HUDEP-2 (cell line): ENCODE measurements at regions not wholly inside any gene's neighbourhood (a gene's known extent, or its start where the extent isn't known, plus 50 kb on each side); places are given as distances from the start of the nearest gene placed in this dataset.
"Not testable (repeated sequence)": the region's sequence is repeated elsewhere in the genome, so short reads cannot be mapped to it uniquely, and the experiment has no call there.

Experiments used
- DNase-seq, 76 experiments: peaks; one replicate each; lab custom pipeline; 2025; ENCODE audit not compliant: unreplicated experiment in 76 of 76; lab: John Stamatoyannopoulos, UW

DNA sequence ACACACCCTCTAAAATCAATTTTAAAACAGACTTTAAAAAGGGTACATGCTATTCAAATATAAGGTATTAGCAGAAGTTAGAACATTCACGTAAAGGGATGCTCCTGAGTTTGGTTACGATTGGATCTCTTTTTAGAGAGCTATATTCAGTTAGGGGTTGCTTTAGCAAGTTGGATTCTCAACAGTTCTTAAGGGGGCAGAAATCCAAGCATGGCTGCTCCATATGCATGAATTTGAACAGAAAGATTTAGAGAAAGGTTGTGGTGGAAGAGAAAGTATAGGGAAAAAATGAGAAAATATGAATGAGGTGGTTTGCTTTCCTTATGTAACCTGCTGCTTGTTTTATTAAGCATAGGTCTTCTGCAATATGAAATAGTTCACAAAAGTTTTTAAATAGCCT is 855.1 kb downstream of the SORCS1 start:
- DNase-seq = no peak

DNA sequence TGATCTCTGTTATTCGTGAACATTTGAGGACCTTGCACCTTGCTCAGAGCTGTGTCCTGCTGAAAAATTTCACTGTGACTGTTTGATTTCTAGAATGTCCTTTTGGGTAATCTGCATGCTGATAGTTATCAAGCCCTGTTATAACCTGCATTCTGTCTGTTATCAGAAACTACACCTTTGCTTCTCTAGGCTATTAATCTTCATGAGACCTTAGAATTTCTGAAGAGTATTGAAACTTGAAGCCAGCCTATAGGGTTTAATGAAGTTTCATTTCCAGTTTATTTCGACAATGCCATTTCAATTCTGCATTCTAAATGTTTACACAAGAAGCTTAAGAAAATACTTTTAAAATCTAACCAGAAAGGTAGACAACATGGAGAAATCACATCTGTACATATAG is 856.2 kb downstream of the SORCS1 start:
- no peak for DNase-seq

DNA sequence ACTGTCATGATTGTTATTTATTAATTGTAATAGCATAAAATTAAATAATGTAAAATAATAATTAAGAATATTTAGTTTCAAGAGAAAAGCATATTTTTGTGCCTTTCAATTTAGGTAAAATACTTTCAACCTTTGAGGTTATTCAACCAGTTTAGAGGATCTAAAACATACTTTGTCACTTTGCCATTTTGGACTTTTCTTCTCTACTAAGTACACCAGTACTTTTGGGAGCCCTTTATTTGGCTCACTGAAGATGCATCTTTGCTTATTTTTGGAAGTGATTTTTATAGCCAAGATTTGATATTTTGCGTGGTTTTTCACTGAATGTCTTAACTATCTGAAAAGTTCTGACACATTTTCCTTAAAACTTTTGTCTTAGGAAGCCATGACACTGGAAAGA is 860.5 kb downstream of the SORCS1 start:
- no peak for DNase-seq

DNA sequence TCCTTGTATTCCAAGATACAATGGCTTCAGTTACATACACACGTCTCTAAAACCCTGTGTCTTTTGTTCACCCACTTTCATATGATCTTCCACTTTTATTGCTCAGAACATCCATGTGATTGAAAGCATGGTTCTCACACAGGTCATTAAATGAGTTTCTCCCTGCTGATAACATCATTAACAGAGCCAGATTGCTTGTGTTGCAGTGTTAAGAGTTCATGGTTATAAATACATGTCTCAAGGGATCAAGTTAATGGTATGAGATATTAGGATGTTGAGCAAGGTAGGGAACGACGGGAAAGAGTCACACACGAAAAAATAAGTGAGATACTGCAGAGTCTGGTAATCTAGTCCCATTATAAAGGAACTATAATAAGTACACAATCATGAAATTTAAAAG is 861.5 kb downstream of the SORCS1 start:
- DNase-seq = no peak

DNA sequence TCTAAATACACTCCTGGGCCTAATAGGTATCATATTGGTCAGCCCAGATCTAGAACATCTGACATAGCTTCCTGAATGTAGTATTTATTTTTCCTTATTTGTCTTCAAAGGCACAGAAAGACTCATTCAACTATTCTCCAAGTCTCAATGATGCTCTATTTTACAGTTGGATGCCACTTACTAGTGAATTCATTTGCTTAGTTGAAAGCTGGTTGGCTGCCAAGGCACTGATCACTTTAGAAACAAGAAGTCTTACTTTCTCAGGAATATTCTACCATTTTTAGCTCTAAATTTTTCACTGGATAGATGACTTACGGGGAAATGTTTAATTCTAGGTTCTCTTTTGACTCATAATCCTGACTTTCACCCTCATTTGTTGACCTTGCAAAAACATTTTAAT is 863.4 kb downstream of the SORCS1 start:
- no peak for DNase-seq

DNA sequence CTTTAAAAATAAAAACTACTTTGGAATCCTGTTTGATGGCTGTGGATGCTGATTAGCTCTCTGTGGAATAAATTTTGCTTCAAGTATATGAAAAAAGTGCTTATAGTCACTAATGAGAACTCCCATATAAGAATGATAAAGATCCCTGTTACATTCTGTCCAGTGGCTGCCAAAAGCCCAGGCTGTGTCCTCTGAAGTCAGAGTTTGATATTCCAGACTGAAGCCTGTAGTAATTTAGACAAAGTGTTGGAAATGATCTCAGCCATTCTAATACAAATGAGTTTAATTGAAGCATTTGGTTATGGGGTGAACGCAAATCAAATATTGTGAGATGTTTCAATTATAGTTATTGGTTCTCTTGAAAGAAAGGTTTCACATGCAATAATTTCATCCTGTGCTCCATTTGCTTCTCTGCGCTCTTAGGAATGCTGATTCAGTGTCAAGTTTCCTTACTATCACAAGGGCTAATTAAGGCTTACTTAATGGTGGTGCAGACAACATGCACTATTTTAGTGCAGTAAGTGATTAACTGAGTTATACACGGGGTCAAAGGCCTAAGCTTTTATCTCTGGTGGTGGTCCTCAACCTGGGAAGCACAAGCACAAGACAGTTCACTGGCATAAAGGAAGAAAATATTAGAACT is 867.6 kb downstream of the SORCS1 start:
- no peak for DNase-seq

DNA sequence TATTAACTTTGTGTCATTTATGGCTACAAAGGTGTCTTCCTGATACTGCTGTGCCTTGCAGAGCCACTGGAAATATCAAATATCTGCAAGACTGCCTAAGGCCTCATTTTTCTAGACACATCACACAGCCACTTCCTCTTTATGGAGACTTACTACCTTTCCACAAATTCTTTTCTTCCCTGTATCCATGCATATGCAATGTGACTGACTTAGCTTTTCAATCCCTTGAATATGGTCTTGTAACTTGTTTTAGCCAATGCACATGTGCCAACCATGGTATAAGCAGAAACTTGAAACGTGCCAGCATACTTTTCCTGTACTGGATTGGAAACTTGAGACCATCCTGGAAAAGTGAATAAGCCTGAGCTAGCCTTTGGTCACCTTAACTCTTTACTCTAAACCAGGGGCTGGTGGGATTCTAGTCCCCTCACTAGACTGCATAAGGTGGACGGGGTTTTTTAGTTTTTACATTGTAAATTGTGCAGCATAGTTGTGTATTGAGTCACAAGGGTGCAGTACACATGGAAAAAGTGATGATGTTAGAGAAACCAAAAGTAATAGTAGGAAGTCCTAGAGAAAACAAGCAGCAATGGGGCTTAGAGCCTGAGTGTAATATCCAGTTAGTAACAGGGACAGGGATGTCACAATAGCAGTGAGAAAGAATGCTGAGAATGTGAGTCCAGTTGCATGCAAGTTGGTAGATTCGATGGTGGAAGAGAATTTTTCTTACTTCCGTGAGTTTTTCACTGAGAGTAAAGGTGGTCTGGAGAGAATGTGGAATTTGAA is 879.5 kb downstream of the SORCS1 start:
- no peak for DNase-seq

DNA sequence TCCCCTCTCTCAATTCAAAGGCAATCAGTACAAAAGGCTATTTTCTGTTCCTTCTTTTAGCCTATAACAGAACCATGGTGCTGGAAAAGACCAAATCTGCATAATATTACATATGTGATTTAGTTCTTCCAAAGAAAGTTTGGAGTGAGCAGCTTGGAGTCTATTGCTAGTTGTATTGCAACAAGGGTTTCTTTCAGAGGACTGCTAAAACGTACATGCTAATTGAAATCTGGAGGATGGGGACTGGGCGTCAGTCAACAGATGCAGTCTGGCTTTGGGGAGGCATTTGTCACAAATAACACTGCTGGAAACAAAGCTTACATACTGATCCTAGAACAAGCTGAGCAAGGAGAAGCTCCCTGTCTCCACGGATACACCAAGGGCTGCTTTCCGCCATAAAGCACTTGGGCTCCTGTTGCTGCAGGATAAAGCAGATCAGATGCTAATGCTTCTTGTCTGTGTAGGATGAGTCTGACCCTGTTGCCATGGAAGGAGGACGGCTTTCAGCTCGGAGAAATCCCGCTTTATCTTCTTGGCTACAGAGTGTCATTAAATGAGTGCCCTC is 883.5 kb downstream of the SORCS1 start:
- no peak for DNase-seq

DNA sequence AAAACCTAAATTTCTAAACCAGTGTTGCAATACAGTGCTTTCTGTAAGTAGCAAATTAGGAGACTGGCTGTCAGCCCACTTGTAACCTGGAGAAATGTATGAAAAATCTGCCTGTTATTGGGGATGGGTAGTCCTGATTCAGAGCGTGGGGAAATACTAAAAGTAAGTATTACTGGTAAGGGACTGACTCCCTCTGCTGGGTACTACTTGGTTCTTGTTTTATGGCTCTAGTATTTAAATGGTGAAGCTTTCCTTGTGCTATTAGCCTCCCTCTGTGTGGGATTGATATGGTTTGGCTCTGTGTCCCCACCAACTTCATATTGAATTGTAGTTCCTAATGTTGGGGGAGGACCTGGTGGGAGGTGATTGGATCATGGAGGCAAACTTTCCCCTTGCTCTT is 886.1 kb downstream of the SORCS1 start:
- no peak for DNase-seq

DNA sequence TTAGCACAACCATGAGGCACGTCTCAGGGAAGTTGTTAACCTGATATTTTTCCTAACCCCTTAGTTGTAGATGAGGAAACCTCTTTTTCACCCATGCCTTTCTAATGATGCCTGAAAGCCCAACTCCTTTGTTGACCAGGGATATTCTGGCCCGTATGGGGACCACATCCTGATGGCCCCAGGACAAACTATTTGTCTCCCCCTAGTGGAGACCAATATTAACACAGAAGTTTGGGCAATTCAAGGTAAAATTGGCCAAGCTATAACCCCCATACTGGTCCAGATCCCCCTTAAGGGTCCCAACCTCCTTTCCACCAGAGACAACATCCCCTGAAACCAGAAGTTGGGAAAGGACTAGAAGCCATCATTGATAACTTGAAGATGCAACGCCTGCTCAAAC is 893.3 kb downstream of the SORCS1 start:
- DNase-seq = no peak

DNA sequence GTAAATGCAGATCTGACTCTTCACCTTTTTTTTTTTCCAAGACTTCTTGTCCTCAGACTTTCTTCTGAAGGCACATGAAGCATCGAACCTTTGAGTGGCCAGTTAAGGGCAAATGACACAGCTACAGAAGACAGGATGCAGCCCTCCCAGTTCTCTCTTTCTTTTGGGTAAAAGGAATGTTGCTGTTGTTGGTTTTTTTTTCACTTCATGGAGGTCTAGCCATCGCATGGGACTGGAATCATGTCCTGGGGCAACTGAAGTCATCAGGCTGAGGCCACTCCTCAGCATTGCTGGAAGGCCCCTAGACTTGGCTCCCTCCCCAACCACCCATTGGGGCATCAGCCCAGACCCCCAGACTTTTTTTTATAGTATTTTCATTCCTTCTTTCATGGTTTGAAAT is 896.5 kb downstream of the SORCS1 start:
- DNase-seq = no peak

DNA sequence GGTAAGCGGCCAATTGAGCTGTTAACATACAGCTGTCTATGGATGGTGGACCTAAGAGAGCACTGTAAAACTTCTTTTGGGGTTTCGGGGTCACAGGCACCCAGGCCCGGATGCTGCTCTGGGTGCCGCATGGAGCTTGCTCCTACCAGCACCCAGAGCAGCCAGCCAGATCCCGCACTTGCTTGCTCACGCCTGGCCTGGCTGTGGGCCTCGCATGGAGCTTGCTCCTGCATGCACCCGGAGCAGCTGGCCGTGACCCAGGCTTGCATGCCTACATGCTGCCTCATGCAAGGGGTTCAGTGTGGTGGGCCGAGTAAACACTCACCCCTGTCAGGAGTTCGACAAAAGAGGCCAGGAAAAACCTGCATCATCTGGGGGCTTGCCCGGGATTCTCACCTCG is 896.9 kb downstream of the SORCS1 start:
- no peak for DNase-seq

DNA sequence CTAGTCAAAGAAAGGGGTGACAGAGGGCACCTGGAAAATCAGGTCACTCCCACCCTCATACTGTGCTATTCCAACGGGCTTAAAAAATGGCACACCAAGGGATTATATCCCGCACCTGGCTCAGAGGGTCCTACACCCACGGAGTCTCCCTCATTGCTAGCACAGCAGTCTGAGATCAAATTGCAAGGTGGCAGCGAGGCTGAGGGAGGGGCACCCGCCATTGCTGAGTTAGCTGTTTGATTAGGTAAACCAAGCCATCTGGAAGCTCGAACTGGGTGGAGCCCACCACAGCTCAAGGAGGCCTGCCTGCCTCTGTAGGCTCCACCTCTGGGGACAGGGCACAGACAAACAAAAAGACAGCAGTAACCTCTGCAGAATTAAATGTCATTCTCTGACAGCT is 907.1 kb downstream of the SORCS1 start:
- not testable (repeated sequence) for DNase-seq

DNA sequence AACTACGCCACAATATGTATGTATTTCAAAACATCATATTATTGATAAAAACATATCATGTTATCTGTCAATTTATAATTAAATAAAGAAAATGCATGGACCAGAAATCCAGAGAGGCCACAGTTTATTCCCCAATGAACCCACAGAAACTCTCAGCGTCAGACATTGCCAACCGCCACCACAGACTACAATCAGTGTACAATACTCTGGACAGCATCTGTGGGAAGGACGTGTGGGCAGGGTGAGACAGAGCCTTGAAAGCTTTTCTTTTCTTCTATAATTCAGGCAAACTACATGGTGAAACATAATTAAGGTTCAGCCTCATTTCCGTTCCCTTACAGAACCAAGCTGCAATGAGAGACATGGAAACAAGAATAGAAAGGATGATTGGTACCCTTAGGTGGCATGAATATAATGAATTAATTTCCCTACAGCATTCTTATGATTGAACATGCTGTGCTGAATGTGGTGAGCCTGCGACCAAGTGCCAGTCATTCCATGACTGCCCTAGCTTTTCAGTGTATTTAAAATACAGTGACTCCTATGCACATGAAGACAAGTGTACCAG is 909.3 kb downstream of the SORCS1 start:
- DNase-seq = no peak

DNA sequence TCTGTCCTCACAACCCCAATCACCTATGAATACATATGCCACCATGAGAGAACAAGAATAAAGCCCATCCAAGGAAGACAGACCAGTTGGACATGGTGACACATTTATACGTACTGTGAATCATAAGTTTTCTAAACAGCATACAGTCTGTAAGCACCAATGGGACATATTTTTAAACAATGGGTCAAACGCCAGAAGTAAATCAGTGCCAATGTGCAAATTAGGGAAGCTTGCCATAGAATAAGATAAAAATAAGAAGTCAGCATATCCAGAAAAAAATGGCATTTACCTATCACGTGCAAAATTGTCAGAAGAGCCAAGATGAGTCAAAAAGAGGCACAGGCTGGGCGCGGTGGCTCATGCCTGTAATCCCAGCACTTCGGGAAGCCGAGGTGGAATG is 910.4 kb downstream of the SORCS1 start:
- no peak for DNase-seq

DNA sequence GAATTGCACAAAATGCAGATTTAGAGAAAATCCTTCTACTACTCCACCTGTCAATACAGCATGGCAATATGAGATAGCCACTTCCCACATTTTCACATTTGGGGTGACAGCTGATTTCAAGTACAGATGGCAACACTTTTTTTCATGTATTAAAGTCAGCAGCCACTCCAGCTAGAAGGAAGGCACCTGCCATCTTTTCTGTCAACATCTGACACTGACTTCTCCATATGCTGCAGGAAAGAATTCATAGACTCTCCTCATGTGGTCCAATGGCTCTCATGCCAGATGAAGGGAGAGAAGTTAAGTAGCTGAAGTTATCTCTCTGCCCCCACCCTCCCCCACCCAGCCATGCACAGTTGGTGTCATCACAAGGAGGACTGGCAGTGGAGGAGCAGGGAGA is 912.0 kb downstream of the SORCS1 start:
- DNase-seq = no peak

DNA sequence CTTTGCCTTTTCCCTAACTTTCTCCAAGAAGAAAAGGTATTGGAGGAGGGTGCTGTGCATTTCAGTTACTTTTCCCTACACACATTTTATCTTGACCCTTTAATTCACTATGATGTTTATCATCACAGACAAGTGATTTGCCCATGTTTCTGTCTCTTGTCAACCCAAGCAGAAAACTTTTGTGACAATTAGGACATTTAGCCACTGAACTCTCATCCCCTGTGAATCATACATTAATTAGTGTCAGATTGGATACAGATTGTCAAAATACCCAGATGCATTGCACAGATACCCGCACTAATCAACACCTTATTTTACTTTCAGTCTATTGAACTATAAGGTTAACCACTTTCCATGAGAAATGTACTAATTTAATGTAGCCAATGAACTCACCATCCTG is 912.9 kb downstream of the SORCS1 start:
- DNase-seq = no peak

DNA sequence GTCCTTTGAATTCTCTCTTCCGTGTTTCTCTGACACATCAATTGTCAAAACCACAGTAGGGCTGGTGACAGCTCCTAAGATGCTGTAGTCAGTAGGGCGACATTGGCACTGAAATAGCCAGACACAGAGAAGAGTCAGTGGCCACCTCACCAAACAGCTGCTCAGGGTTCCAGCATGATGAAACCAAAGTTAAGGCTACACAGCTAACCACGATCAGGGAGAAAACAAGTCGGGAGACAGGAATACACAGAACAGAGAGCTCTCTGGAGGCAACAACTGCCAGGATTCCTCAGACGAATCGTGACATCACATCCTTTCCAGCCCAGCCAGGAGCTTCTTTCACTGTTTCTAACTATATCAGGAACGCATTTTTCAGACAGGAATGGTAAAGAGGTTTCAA is 922.2 kb downstream of the SORCS1 start:
- DNase-seq = no peak

DNA sequence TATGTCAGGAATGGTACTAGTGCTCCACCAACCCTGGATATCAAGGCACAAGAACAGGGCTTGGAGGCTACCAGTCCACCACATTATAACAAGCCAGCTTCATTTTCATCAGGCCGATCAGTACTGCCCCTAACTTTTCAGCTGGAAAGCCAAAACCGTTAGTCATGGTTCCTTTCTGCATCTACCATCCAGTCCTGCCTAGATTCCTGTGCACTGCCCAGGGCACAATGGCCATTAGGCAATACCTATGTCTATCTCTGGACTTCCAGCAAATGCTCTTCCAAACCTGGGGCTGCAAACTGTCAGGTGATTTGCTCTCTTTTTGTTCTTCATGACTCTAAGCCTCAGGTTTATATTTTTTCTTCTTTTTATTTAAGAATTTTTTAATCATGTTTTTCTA is 937.7 kb downstream of the SORCS1 start:
- DNase-seq = no peak

DNA sequence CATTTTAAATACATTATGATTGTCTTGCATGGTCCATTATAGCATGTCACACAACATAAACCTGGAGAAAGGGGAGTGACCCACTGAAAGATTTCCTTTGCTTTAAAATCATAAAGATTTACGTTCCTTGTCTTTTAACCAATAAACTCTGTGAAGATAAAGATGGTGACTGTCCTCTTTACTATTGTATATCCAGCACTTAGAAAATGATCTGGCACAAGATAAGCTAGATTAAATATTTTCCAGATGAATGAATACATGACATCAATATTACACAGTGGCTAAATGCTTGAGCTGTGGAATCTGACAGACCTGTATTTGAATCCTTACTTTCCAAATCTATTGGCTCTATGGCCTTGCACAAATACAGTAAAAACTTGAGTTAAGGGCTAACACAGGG is 938.4 kb downstream of the SORCS1 start:
- DNase-seq = no peak

DNA sequence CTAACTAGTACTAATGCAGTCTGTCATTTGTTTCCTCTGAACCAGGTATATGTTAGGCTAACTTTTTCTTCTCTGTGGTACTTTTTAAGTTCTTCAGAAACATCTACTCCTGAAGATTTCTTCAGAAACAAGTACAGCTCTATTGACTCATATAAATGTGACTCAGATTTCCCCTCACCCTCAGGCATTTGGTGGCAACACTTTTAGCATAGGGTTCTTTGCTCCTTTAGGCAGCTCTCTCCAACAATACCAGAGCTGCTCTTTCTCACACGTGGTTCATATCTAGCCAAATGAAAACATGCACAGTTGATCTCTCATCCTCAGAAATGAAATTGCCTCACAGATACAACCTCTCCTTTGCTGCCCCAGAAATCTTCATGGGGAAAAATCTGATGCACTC is 939.8 kb downstream of the SORCS1 start:
- no peak for DNase-seq

DNA sequence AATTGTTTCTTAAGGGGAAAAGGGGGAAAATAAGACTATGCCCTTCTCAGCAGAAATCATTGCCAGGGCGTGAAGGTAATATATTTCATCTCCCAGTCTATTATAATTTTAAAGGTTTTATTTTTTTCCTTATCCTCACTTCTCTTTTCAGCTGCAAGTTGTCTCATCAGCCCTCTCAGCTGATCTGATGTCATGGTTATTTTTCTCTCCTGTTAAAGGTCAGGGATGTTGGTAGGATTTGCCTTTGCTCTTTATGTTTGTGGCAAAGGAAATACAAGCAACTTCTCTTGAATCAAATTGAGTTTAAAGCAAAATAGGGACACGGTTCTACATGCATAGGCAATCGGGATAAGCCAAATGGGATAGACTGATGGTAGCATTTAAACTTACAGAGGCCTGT is 946.9 kb downstream of the SORCS1 start:
- DNase-seq = no peak
